BLaER1 (cell line): ENCODE measurements at regions not wholly inside any gene's neighbourhood (a gene's known extent, or its start where the extent isn't known, plus 50 kb on each side); places are given as distances from the start of the nearest gene placed in this dataset.

ENCODE experiments used
- H3K27ac ChIP-seq: shearing (Covaris generic); formaldehyde crosslinking; 2 replicates; pipeline ENCODE4 v1.8.1; 2022
- H3K27me3 ChIP-seq: shearing (Covaris generic); formaldehyde crosslinking; 2 replicates; pipeline ENCODE4 v1.8.1; 2022
- H3K36me3 ChIP-seq: shearing (Covaris generic); formaldehyde crosslinking; 2 replicates; pipeline ENCODE4 v1.8.1; 2022
- H3K4me1 ChIP-seq: shearing (Covaris generic); formaldehyde crosslinking; 2 replicates; pipeline ENCODE4 v1.8.1; 2022
- H3K4me2 ChIP-seq: shearing (Covaris generic); formaldehyde crosslinking; 2 replicates; pipeline ENCODE4 v1.8.1; 2022
- H3K4me3 ChIP-seq: shearing (Covaris generic); formaldehyde crosslinking; 2 replicates; pipeline ENCODE4 v1.8.1; 2022
- H3K9ac ChIP-seq: shearing (Covaris generic); formaldehyde crosslinking; 2 replicates; pipeline ENCODE4 v1.8.1; 2022
- H3K9me3 ChIP-seq: shearing (Covaris generic); formaldehyde crosslinking; 2 replicates; pipeline ENCODE4 v1.8.1; 2022
- H4K20me1 ChIP-seq: shearing (Covaris generic); formaldehyde crosslinking; 2 replicates; pipeline ENCODE4 v1.8.1; 2022
- Cebpa-rat ChIP-seq: shearing (Covaris generic); IDR thresholded peaks from 2 replicates; pipeline ENCODE4 v1.8.1; 2022

DNA sequence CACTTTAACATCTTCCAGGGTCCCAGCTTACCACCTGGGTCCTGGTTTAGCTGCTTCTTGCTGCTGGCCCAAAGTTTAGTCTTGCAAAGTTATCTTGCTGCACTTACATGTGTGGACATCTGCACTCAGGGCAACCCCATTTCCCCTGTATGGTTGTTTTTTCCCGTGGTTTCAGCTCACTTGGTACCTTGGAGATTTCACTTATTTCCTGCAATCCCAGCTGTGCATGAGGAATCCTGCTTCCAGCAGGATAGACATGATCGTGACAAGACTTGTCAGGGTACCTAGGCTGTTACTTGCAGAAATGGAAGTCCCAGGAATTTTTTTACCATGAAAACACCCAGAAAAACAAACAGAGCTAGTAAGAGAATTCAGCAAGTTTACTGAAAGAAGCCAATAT, 95.9 kb upstream of the LEP start:
- H3K4me2 ChIP-seq, result no peak overlapping the region
- peaks cover 15% of the 10 kb centered on the region for H3K9me3 ChIP-seq
- peaks cover 14% of the 10 kb centered on the region for H3K4me1 ChIP-seq
- H3K36me3 ChIP-seq, result no peaks in the 10 kb centered on the region
- H3K27me3 ChIP-seq, result no peaks in the 10 kb centered on the region
- H3K9ac ChIP-seq, result no peak overlapping the region
- no peaks in the 10 kb centered on the region for H4K20me1 ChIP-seq
- no peak for TF ChIP-seq Cebpa-rat
- no peak overlapping the region for H3K27ac ChIP-seq
- no peak overlapping the region for H3K4me3 ChIP-seq

- Histone ChIP-seq H3K27ac (no peak overlapping the region), H3K4me2 (no peak overlapping the region), H3K9me3 (peaks cover 9% of the 10 kb centered on the region), H3K27me3 (no peaks in the 10 kb centered on the region), H3K4me3 (no peak overlapping the region), H3K9ac (no peak overlapping the region), H3K36me3 (no peaks in the 10 kb centered on the region), H3K4me1 (peaks cover 14% of the 10 kb centered on the region), H4K20me1 (no peaks in the 10 kb centered on the region)
- no peak for TF ChIP-seq Cebpa-rat
These were observed 95.0 kb upstream of the LEP start for GRCh38 chr7:128146052-128146451.

- Histone ChIP-seq H3K9ac (no peak overlapping the region), H3K4me2 (no peak overlapping the region)
- no peak for TF ChIP-seq Cebpa-rat
These were observed 92.4 kb upstream of the LEP start for GRCh38 chr7:128148676-128149075.

DNA sequence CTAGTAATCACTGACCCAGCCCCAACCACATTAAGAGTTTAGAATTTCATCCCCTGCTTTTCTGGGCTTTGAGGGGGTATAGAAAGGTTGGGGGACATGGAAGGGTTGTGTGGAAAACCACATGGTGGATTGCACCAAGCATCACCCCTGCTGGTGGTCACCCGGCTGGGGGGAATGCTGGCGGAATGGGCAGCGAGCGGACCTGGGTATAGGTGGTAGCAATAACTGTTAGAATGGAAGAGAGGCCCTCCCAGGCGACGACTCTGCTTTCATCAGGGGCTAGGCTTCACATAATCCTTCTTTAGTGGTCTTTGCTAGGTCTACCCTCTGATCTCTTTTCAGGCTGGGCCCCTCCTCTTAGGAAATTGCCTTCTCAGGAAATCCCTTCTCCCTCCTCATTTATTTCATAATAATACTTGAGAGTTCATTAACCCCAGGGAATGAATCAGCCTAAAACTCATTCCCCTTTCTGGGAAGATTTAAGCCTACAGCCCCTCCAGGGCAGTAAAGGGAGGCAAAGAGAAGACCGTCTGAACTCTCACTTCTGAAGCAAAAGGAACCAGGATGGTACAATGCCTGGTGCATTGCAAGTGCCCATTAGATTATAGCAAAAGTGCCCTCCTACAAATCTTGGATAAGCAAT, 90.7 kb upstream of the LEP start:
- no peak overlapping the region for H3K27ac ChIP-seq
- H3K36me3 ChIP-seq, result no peaks in the 10 kb centered on the region
- H3K9ac ChIP-seq, result no peak overlapping the region
- no peak for TF ChIP-seq Cebpa-rat
- H4K20me1 ChIP-seq, result no peaks in the 10 kb centered on the region
- H3K27me3 ChIP-seq, result no peaks in the 10 kb centered on the region
- no peak overlapping the region for H3K4me3 ChIP-seq
- no peaks in the 10 kb centered on the region for H3K9me3 ChIP-seq
- H3K4me1 ChIP-seq, result peaks cover 10% of the 10 kb centered on the region
- H3K4me2 ChIP-seq, result no peak overlapping the region

More at GRCh38 chr7:128148676-128149075, 92.4 kb upstream of the LEP start:
- no peaks in the 10 kb centered on the region for H4K20me1 ChIP-seq
- H3K9me3 ChIP-seq, result peaks cover 6% of the 10 kb centered on the region
- H3K27me3 ChIP-seq, result no peaks in the 10 kb centered on the region
- H3K36me3 ChIP-seq, result no peaks in the 10 kb centered on the region
- no peak overlapping the region for H3K27ac ChIP-seq
- peaks cover 10% of the 10 kb centered on the region for H3K4me1 ChIP-seq
- no peak overlapping the region for H3K4me3 ChIP-seq

GRCh38 chr7:128151635-128152034, 89.4 kb upstream of the LEP start:
- Histone ChIP-seq H3K4me2 (no peak overlapping the region), H3K27me3 (no peaks in the 10 kb centered on the region), H3K36me3 (no peaks in the 10 kb centered on the region), H3K9ac (no peak overlapping the region), H3K27ac (no peak overlapping the region), H4K20me1 (no peaks in the 10 kb centered on the region), H3K4me1 (peaks cover 10% of the 10 kb centered on the region), H3K9me3 (no peaks in the 10 kb centered on the region), H3K4me3 (no peak overlapping the region)
- TF ChIP-seq Cebpa-rat, result no peak

DNA sequence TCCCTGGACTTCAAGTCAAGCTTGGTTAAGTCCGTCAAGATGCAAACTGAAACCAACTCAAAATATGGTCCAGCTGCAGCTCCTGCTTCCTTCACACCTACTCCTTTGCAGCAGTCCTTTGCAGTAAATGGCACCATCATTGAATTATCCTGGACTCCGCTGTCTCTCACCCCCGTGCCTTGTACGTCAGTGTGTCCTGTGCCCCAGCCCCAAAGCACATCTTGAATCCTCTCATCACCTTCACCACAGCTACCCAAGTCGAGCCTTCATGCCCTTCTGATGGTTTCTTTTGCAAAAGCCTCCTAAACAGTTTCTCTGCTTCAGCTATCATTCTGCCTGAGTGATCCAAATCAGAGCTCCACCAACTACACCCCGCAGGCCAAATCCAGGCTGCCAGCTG, 88.4 kb upstream of the LEP start:
- no peaks in the 10 kb centered on the region for H3K27me3 ChIP-seq
- peaks cover 17% of the 10 kb centered on the region for H3K4me1 ChIP-seq
- H3K36me3 ChIP-seq, result no peaks in the 10 kb centered on the region
- no peak overlapping the region for H3K4me3 ChIP-seq
- H3K4me2 ChIP-seq, result peak overlapping the region; percentile 20
- H3K9me3 ChIP-seq, result no peaks in the 10 kb centered on the region
- no peak for TF ChIP-seq Cebpa-rat
- H3K9ac ChIP-seq, result no peak overlapping the region
- no peak overlapping the region for H3K27ac ChIP-seq
- no peaks in the 10 kb centered on the region for H4K20me1 ChIP-seq

GRCh38 chr7:128153436-128153835, 87.6 kb upstream of the LEP start:
- no peak overlapping the region for H3K4me2 ChIP-seq
- no peak for TF ChIP-seq Cebpa-rat
- no peaks in the 10 kb centered on the region for H4K20me1 ChIP-seq
- no peaks in the 10 kb centered on the region for H3K36me3 ChIP-seq
- H3K9me3 ChIP-seq, result no peaks in the 10 kb centered on the region
- no peak overlapping the region for H3K4me3 ChIP-seq
- H3K4me1 ChIP-seq, result peaks cover 21% of the 10 kb centered on the region
- H3K27me3 ChIP-seq, result no peaks in the 10 kb centered on the region
- H3K27ac ChIP-seq, result no peak overlapping the region
- H3K9ac ChIP-seq, result no peak overlapping the region

DNA sequence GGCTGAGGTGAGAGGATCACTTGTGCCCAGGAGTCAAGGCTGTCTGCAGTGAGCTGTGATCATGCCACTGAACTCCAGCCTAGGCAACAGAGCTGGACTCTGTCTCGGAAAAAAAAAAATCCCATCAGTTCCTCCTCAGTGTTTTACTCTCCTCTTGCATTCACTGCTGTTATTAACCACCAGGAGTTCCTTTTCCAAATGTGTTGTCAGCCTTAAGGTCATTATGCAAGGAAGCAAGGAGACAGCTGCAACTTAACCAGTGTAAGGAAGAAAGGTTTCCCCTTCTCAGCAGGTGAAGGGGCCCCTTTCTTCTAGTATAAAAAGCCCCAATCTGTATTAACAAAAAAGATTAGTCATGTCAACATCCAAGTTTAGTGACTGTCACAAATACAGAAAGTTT, 86.6 kb upstream of the LEP start:
- no peaks in the 10 kb centered on the region for H3K27me3 ChIP-seq
- H3K36me3 ChIP-seq, result no peaks in the 10 kb centered on the region
- no peak overlapping the region for H3K27ac ChIP-seq
- no peak overlapping the region for H3K4me3 ChIP-seq
- no peak overlapping the region for H3K4me2 ChIP-seq
- no peak overlapping the region for H3K9ac ChIP-seq
- TF ChIP-seq Cebpa-rat, result no peak
- H3K4me1 ChIP-seq, result peaks cover 21% of the 10 kb centered on the region
- no peaks in the 10 kb centered on the region for H4K20me1 ChIP-seq
- no peaks in the 10 kb centered on the region for H3K9me3 ChIP-seq

DNA sequence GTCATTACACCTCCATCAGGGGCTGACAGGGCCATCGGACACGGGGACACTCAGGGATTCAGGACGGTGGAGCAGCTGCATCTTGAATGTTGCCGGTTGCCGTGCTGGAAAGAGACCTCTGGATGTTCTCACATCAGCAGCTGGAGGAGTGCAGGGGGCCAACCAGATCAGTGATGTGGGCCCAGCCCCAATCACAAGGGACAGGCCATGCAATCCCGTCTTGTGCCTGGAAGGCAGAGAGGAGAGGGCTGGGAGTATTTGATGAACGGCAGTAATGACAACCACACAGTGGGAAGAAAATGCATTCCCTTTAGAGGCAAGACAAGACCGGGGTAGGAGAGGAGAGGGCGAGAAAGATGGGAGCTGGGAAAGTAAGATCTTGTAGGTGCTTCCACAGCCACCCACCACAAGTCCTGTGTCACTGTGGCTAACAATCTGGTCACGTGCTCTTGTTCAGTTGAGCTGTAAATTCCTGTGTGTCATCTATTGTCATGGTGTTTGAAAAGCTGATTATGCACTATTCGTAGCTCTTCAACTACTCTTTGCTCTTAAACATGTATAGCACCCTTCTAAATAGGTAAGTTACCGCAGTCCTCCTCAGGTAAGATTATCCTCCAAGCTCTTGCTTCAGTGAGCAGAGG, 85.9 kb upstream of the LEP start:
- H3K9me3 ChIP-seq, result no peaks in the 10 kb centered on the region
- H3K36me3 ChIP-seq, result no peaks in the 10 kb centered on the region
- H3K27ac ChIP-seq, result no peak overlapping the region
- H3K4me2 ChIP-seq, result no peak overlapping the region
- no peaks in the 10 kb centered on the region for H3K27me3 ChIP-seq
- H3K4me3 ChIP-seq, result no peak overlapping the region
- H3K4me1 ChIP-seq, result peaks cover 21% of the 10 kb centered on the region
- no peak overlapping the region for H3K9ac ChIP-seq
- no peak for TF ChIP-seq Cebpa-rat
- no peaks in the 10 kb centered on the region for H4K20me1 ChIP-seq

DNA sequence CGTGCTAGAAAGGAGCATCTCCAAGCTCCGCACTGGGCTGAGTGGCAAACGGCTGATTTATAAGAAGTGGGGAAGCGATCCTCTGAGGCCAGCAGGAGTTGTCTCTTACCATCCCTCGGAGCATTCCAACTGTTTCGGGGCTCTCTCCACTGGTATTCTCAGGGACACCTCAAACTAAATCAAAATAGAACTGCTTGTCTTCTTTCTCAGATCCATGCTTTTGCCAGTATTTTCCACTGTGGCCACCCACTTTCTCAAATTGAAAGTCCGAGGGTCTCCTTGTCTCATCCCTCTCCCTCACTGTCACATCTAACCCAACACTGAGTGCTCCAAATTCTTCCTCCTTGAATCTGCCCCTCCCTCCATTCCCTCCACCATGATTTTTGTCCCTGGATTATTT, 83.2 kb upstream of the LEP start:
- Histone ChIP-seq H3K4me2 (peak overlapping the region; percentile 31), H3K9ac (no peak overlapping the region), H3K27ac (no peak overlapping the region), H4K20me1 (no peaks in the 10 kb centered on the region), H3K36me3 (no peaks in the 10 kb centered on the region), H3K4me3 (no peak overlapping the region), H3K27me3 (no peaks in the 10 kb centered on the region), H3K4me1 (peaks cover 12% of the 10 kb centered on the region), H3K9me3 (no peaks in the 10 kb centered on the region)
- TF ChIP-seq Cebpa-rat, result no peak

DNA sequence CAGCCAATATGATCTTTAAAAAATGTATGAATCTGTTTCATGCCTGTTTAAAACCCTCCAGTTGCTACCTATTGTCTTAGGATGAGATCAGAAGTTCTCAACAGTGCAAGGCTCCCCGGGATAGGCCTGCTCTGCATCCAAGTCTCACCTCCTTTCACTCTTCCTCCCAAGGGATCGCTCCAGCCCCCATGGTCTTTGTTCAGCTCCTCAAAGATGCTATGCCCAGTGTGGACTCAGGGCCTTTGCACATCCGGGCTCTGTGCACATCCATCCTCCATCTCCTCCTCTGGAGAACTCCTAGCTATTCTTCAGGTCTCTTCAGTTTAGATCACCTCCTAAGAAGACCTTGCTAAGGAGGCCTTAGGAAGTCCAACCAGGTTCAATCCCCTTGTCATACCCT, 82.7 kb upstream of the LEP start:
- H4K20me1 ChIP-seq, result no peaks in the 10 kb centered on the region
- H3K36me3 ChIP-seq, result no peaks in the 10 kb centered on the region
- no peaks in the 10 kb centered on the region for H3K27me3 ChIP-seq
- H3K4me3 ChIP-seq, result no peak overlapping the region
- H3K4me2 ChIP-seq, result no peak overlapping the region
- TF ChIP-seq Cebpa-rat, result no peak
- H3K9ac ChIP-seq, result no peak overlapping the region
- no peak overlapping the region for H3K27ac ChIP-seq
- peaks cover 10% of the 10 kb centered on the region for H3K4me1 ChIP-seq
- H3K9me3 ChIP-seq, result no peaks in the 10 kb centered on the region
